OCI-LY7 (cell line): ENCODE measurements at regions not wholly inside any gene's neighbourhood (a gene's known extent, or its start where the extent isn't known, plus 50 kb on each side); places are given as distances from the start of the nearest gene placed in this dataset.

Experiments
- BruUV-seq: library from RNA; stranded (reverse); fragments of 400-500 nt; replicated peaks from 2 replicates; lab custom pipeline; 2021; lab: Mats Ljungman, UMichigan
- CTCF ChIA-PET: fragments of 300-600 bp; sonication (Branson Sonifier 250); formaldehyde crosslinking; loops from one replicate; lab custom pipeline; 2022; ENCODE audit warnings: antibody characterized with exemption; ENCODE audit not compliant: unreplicated experiment; lab: Charles Lee
- POLR2A ChIA-PET: fragments of 300-600 bp; sonication (Branson Sonifier 250); formaldehyde crosslinking; loops from one replicate; lab custom pipeline; 2022; ENCODE audit warnings: antibody characterized with exemption; lab: Charles Lee
- DNase-seq: peaks from one replicate; pipeline ENCODE4 v3.0.0-alpha.2; 2015; ENCODE audit warnings: low spot score
- H2AFZ ChIP-seq: fragments of 200-600 bp; sonication (generic), shearing (Covaris generic); 2 replicates; pipeline ENCODE4 v1.6.1; 2014; ENCODE audit warnings: mild to moderate bottlenecking, antibody characterized with exemption, low read length, moderate library complexity
- H3K27ac ChIP-seq: fragments of 200-600 bp; sonication (generic); 2 replicates; pipeline ENCODE4 v1.5.1; 2014; ENCODE audit warnings: mixed run types, low read depth, mild to moderate bottlenecking, moderate library complexity, low read length, inconsistent platforms; ENCODE audit not compliant: poor library complexity, severe bottlenecking
- H3K36me3 ChIP-seq: fragments of 200-600 bp; sonication (generic); 2 replicates; pipeline ENCODE4 v1.6.1; 2014; ENCODE audit warnings: mild to moderate bottlenecking, antibody characterized with exemption, low read length, moderate library complexity, mixed read lengths; ENCODE audit not compliant: insufficient read depth
- H3K4me1 ChIP-seq: fragments of 200-600 bp; sonication (generic); 2 replicates; pipeline ENCODE4 v1.5.1; 2014; ENCODE audit warnings: mild to moderate bottlenecking, low read length; ENCODE audit not compliant: insufficient read depth, poor library complexity, severe bottlenecking
- H3K4me2 ChIP-seq: fragments of 200-600 bp; sonication (generic); 2 replicates; pipeline ENCODE4 v1.6.1; 2014; ENCODE audit warnings: mild to moderate bottlenecking, low read length
- H3K4me3 ChIP-seq: fragments of 200-600 bp; sonication (generic); 2 replicates; pipeline ENCODE4 v1.5.1; 2014; ENCODE audit warnings: mild to moderate bottlenecking, low read depth, low read length; ENCODE audit not compliant: poor library complexity, severe bottlenecking
- H3K79me2 ChIP-seq: fragments of 200-600 bp; sonication (generic); 2 replicates; pipeline ENCODE4 v1.6.1; 2016; ENCODE audit warnings: low read depth, mild to moderate bottlenecking, low read length, moderate library complexity, mixed read lengths; ENCODE audit not compliant: insufficient read depth
- H3K9me2 ChIP-seq: fragments of 200-600 bp; sonication (generic); 2 replicates; pipeline ENCODE4 v1.6.1; 2016; ENCODE audit warnings: mild to moderate bottlenecking, low read length, mixed read lengths; ENCODE audit not compliant: insufficient read depth
- H3K9me3 ChIP-seq: fragments of 200-600 bp; sonication (generic); 2 replicates; pipeline ENCODE4 v1.6.1; 2014; ENCODE audit warnings: mild to moderate bottlenecking, mixed run types, low read length, mixed read lengths
- H4K20me1 ChIP-seq: fragments of 200-600 bp; sonication (generic); 2 replicates; pipeline ENCODE4 v1.6.1; 2014; ENCODE audit warnings: mild to moderate bottlenecking, antibody characterized with exemption, low read length, moderate library complexity, mixed read lengths; ENCODE audit not compliant: insufficient read depth
- EZH2phosphoT487 ChIP-seq: fragments of 200-600 bp; sonication (generic); IDR thresholded peaks from 2 replicates; pipeline ENCODE4 v1.6.1; 2018; ENCODE audit warnings: low read depth, borderline replicate concordance, mild to moderate bottlenecking, mixed run types, antibody characterized with exemption, low read length, moderate library complexity, mixed read lengths
- intact Hi-C: fragments of 100-400 bp; cut with micrococcal nuclease; formaldehyde crosslinking; loops from one replicate; pipeline ENCODE4 v1.10.0; 2022; ENCODE audit not compliant: unreplicated experiment
- TF ChIP-seq, protein P1 (sequence below): fragments of 200-600 bp; sonication (generic); conservative IDR thresholded peaks from 2 replicates; pipeline ENCODE4 v1.5.1; 2014; ENCODE audit warnings: mild to moderate bottlenecking, antibody characterized with exemption, low read length, moderate library complexity, mixed read lengths

GRCh38 chr13:77832339-77833100 lies 86.1 kb downstream of the EDNRB start:
- H4K20me1 ChIP-seq: no peaks in the 10 kb centered on the region
- TF ChIP-seq, protein P1, sequence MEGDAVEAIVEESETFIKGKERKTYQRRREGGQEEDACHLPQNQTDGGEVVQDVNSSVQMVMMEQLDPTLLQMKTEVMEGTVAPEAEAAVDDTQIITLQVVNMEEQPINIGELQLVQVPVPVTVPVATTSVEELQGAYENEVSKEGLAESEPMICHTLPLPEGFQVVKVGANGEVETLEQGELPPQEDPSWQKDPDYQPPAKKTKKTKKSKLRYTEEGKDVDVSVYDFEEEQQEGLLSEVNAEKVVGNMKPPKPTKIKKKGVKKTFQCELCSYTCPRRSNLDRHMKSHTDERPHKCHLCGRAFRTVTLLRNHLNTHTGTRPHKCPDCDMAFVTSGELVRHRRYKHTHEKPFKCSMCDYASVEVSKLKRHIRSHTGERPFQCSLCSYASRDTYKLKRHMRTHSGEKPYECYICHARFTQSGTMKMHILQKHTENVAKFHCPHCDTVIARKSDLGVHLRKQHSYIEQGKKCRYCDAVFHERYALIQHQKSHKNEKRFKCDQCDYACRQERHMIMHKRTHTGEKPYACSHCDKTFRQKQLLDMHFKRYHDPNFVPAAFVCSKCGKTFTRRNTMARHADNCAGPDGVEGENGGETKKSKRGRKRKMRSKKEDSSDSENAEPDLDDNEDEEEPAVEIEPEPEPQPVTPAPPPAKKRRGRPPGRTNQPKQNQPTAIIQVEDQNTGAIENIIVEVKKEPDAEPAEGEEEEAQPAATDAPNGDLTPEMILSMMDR: no peak
- no peak for TF ChIP-seq EZH2phosphoT487
- H3K4me1 ChIP-seq: no peaks in the 10 kb centered on the region
- BruUV-seq: no TSS peak
- POLR2A ChIA-PET: interaction anchor here (1.0 kb wide), 1 partner anchor 16 kb away, joined by 6 read pairs; no protein-coding TSS in a partner anchor
- no peak overlapping the region for H3K4me2 ChIP-seq
- H3K27ac ChIP-seq: no peak overlapping the region
- H3K36me3 ChIP-seq: no peaks in the 10 kb centered on the region
- no peaks in the 10 kb centered on the region for H3K79me2 ChIP-seq
- no peaks in the 10 kb centered on the region for H3K9me2 ChIP-seq
- CTCF ChIA-PET: no interaction called here
- H3K9me3 ChIP-seq: no peaks in the 10 kb centered on the region
- no peak for DNase-seq
- no peak overlapping the region for H2AFZ ChIP-seq
- no peak overlapping the region for H3K4me3 ChIP-seq
- intact Hi-C loops: no loop called here

DNA sequence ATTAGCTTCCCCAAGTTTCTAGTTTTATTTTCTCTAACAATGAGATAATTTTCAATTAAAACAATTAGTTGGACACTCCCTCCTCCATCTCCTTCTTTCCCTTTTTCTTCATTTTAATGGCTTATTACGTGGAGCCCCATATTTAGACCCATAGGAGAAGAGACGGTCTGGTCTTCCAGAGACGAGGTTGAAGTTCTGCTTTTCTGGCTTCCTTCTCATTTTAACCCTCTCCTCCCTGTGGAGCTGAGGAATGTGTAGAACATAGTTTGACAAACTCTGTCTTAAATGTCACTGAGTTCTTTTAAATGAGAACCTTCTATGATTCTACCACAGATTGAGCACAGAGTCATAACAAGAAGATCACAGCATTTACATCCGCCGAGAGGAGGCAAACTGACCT lies 86.8 kb downstream of the EDNRB start:
- no peak overlapping the region for H2AFZ ChIP-seq
- CTCF ChIA-PET: no interaction called here
- BruUV-seq: no TSS peak
- H3K9me2 ChIP-seq: no peaks in the 10 kb centered on the region
- no peak overlapping the region for H3K27ac ChIP-seq
- H3K36me3 ChIP-seq: no peaks in the 10 kb centered on the region
- no peaks in the 10 kb centered on the region for H3K9me3 ChIP-seq
- H3K4me2 ChIP-seq: no peak overlapping the region
- no peak for TF ChIP-seq EZH2phosphoT487
- TF ChIP-seq, protein P1: no peak
- H3K79me2 ChIP-seq: no peaks in the 10 kb centered on the region
- no peaks in the 10 kb centered on the region for H4K20me1 ChIP-seq
- no peaks in the 10 kb centered on the region for H3K4me1 ChIP-seq
- no peak overlapping the region for H3K4me3 ChIP-seq
- intact Hi-C loops: no loop called here
- DNase-seq: no peak
- POLR2A ChIA-PET: no interaction called here

GRCh38 chr13:77829963-77830362 lies 88.7 kb downstream of the EDNRB start:
- no peaks in the 10 kb centered on the region for H3K9me2 ChIP-seq
- no peak overlapping the region for H3K27ac ChIP-seq
- intact Hi-C loops: no loop called here
- no peaks in the 10 kb centered on the region for H3K4me1 ChIP-seq
- H3K79me2 ChIP-seq: no peaks in the 10 kb centered on the region
- POLR2A ChIA-PET: interaction anchor here (0.6 to 1.0 kb wide), 3 partner anchors 67 to 280 kb away, joined by 3 to 5 read pairs (median 3); no protein-coding TSS in a partner anchor
- H3K4me2 ChIP-seq: no peak overlapping the region
- H3K9me3 ChIP-seq: no peaks in the 10 kb centered on the region
- TF ChIP-seq EZH2phosphoT487: no peak
- TF ChIP-seq, protein P1: no peak
- BruUV-seq: no TSS peak
- H4K20me1 ChIP-seq: no peaks in the 10 kb centered on the region
- no peaks in the 10 kb centered on the region for H3K36me3 ChIP-seq
- CTCF ChIA-PET: no interaction called here
- no peak overlapping the region for H3K4me3 ChIP-seq
- no peak for DNase-seq
- H2AFZ ChIP-seq: no peak overlapping the region
